ENCODE measurements at regions not wholly inside any gene's neighbourhood (a gene's known extent, or its start where the extent isn't known, plus 50 kb on each side); places are given as distances from the start of the nearest gene placed in this dataset.

DNA sequence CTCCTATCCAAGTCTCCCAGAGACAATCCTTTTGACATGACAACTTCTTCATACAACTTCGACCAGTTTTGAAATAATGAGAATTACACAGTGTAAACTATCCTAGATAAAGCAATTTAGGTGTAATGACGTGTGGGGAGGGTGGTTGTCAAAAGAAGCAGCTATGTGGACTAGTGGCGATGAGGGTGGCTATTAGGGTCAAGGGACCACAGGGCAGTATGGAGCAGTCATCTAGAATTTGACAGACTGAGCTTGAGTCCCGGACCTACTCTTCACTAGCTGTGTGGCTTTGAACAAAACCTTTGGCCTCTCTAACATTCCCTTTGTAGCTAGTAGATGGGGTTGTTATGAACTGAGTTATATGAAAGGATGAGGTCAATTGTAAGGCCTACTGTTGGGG lies 247.1 kb downstream of the HAPSTR1 start:
- no peaks in the 10 kb centered on the region for H3K36me3 ChIP-seq (ENCODE audit: low read depth)
- TF ChIP-seq, protein P1, sequence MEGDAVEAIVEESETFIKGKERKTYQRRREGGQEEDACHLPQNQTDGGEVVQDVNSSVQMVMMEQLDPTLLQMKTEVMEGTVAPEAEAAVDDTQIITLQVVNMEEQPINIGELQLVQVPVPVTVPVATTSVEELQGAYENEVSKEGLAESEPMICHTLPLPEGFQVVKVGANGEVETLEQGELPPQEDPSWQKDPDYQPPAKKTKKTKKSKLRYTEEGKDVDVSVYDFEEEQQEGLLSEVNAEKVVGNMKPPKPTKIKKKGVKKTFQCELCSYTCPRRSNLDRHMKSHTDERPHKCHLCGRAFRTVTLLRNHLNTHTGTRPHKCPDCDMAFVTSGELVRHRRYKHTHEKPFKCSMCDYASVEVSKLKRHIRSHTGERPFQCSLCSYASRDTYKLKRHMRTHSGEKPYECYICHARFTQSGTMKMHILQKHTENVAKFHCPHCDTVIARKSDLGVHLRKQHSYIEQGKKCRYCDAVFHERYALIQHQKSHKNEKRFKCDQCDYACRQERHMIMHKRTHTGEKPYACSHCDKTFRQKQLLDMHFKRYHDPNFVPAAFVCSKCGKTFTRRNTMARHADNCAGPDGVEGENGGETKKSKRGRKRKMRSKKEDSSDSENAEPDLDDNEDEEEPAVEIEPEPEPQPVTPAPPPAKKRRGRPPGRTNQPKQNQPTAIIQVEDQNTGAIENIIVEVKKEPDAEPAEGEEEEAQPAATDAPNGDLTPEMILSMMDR (IDR thresholded peaks at IDR 0.05) = no peak
- ATAC-seq (no peak), DNase-seq (no peak)
- no peaks in the 10 kb centered on the region for H3K9me3 ChIP-seq
- intact Hi-C loops (cut with DNase I, micrococcal nuclease) = no loop called here
- H3K4me1 ChIP-seq (ENCODE audit: low read depth) = no peaks in the 10 kb centered on the region
- H3K4me3 ChIP-seq = no peak overlapping the region

GRCh38 chr16:9340526-9341256 lies 249.2 kb downstream of the HAPSTR1 start:
- ATAC-seq (no peak), DNase-seq (no peak)
- TF ChIP-seq, protein P1 (IDR thresholded peaks at IDR 0.05) = no peak
- intact Hi-C loops (cut with DNase I, micrococcal nuclease) = no loop called here
- H3K4me1 ChIP-seq (ENCODE audit: low read depth) = no peaks in the 10 kb centered on the region
- no peak overlapping the region for H3K4me3 ChIP-seq
- no peaks in the 10 kb centered on the region for H3K36me3 ChIP-seq (ENCODE audit: low read depth)
- no peaks in the 10 kb centered on the region for H3K9me3 ChIP-seq

- intact Hi-C loops (cut with DNase I, micrococcal nuclease) = no loop called here
- Histone ChIP-seq H3K4me3 (no peak overlapping the region), H3K9me3 (no peaks in the 10 kb centered on the region), H3K36me3 (ENCODE audit: low read depth) (no peaks in the 10 kb centered on the region), H3K4me1 (ENCODE audit: low read depth) (no peaks in the 10 kb centered on the region)
- ATAC-seq (no peak), DNase-seq (no peak)
- TF ChIP-seq, protein P1 (IDR thresholded peaks at IDR 0.05) = no peak
These were observed 251.8 kb downstream of the HAPSTR1 start for GRCh38 chr16:9343276-9343675.

- no peaks in the 10 kb centered on the region for H3K4me1 ChIP-seq (ENCODE audit: low read depth)
- TF ChIP-seq, protein P1 (IDR thresholded peaks at IDR 0.05) = no peak
- no peak overlapping the region for H3K4me3 ChIP-seq
- no peak for DNase-seq
- intact Hi-C loops (cut with DNase I, micrococcal nuclease) = no loop called here
- H3K36me3 ChIP-seq (ENCODE audit: low read depth) = no peaks in the 10 kb centered on the region
- no peak for ATAC-seq
- H3K9me3 ChIP-seq = peaks cover 7% of the 10 kb centered on the region
These were observed 253.1 kb downstream of the HAPSTR1 start for GRCh38 chr16:9344508-9344907.

- ATAC-seq = no peak
- intact Hi-C loops (cut with DNase I, micrococcal nuclease) = no loop called here
- TF ChIP-seq, protein P1 (IDR thresholded peaks at IDR 0.05) = no peak
- Histone ChIP-seq H3K9me3 (peaks cover 8% of the 10 kb centered on the region), H3K4me1 (ENCODE audit: low read depth) (no peaks in the 10 kb centered on the region), H3K4me3 (no peak overlapping the region), H3K36me3 (ENCODE audit: low read depth) (no peaks in the 10 kb centered on the region)
- DNase-seq = no peak
These were observed 253.6 kb downstream of the HAPSTR1 start for GRCh38 chr16:9345046-9345445.

- intact Hi-C loops (cut with DNase I, micrococcal nuclease) = no loop called here
- ATAC-seq (no peak), DNase-seq (no peak)
- TF ChIP-seq, protein P1 (IDR thresholded peaks at IDR 0.05) = no peak
- H3K9me3 ChIP-seq = peaks cover 8% of the 10 kb centered on the region
- no peaks in the 10 kb centered on the region for H3K4me1 ChIP-seq (ENCODE audit: low read depth)
- no peaks in the 10 kb centered on the region for H3K36me3 ChIP-seq (ENCODE audit: low read depth)
- no peak overlapping the region for H3K4me3 ChIP-seq
These were observed 254.4 kb downstream of the HAPSTR1 start for GRCh38 chr16:9345880-9346279.

Measured in mucosa of descending colon (tissue), 3 donors.